HG02840 (cell line): ENCODE measurements at regions not wholly inside any gene's neighbourhood (a gene's known extent, or its start where the extent isn't known, plus 50 kb on each side); places are given as distances from the start of the nearest gene placed in this dataset.

Experiments
- ATAC-seq: cut with Tn5 transposase; IDR thresholded peaks from one replicate; pipeline ENCODE4 v1.9.1; 2021; ENCODE audit warnings: mild to moderate bottlenecking, moderate library complexity, moderate number of reproducible peaks; ENCODE audit not compliant: unreplicated experiment, low FRiP score

GRCh38 chr2:62306751-62307468 lies 111.0 kb downstream of the B3GNT2 start:
- ATAC-seq = no peak

GRCh38 chr2:62305421-62306176 lies 109.7 kb downstream of the B3GNT2 start:
- no peak for ATAC-seq

- ATAC-seq = no peak
These were observed 108.8 kb downstream of the B3GNT2 start for GRCh38 chr2:62304429-62305417.

- ATAC-seq = no peak
These were observed 107.9 kb downstream of the B3GNT2 start for GRCh38 chr2:62303788-62304187.

- ATAC-seq = no peak
These were observed 106.9 kb downstream of the B3GNT2 start for GRCh38 chr2:62302631-62303435.

- no peak for ATAC-seq
These were observed 105.0 kb downstream of the B3GNT2 start for GRCh38 chr2:62300925-62301324.

GRCh38 chr2:62297624-62298010 lies 101.7 kb downstream of the B3GNT2 start:
- no peak for ATAC-seq

- no peak for ATAC-seq
These were observed 101.1 kb downstream of the B3GNT2 start for GRCh38 chr2:62296832-62297623.

GRCh38 chr2:62296034-62296831 lies 100.3 kb downstream of the B3GNT2 start:
- no peak for ATAC-seq

GRCh38 chr2:62293490-62294271 lies 97.8 kb downstream of the B3GNT2 start:
- no peak for ATAC-seq

GRCh38 chr2:62293151-62293489 lies 97.2 kb downstream of the B3GNT2 start:
- no peak for ATAC-seq

GRCh38 chr2:62292190-62292589 lies 96.3 kb downstream of the B3GNT2 start:
- no peak for ATAC-seq

- no peak for ATAC-seq
These were observed 95.7 kb downstream of the B3GNT2 start for GRCh38 chr2:62291517-62292137.

GRCh38 chr2:62291052-62291451 lies 95.1 kb downstream of the B3GNT2 start:
- ATAC-seq = no peak

GRCh38 chr2:62287899-62288880 lies 92.3 kb downstream of the B3GNT2 start:
- ATAC-seq = no peak

GRCh38 chr2:62287282-62287681 lies 91.4 kb downstream of the B3GNT2 start:
- no peak for ATAC-seq
